Naive thymus-derived CD4-positive, alpha-beta T cell (primary cell): ENCODE measurements at regions not wholly inside any gene's neighbourhood (a gene's known extent, or its start where the extent isn't known, plus 50 kb on each side); places are given as distances from the start of the nearest gene placed in this dataset.
"Not testable (repeated sequence)": the region's sequence is repeated elsewhere in the genome, so short reads cannot be mapped to it uniquely, and the experiment has no call there.

Experiments used
- ATAC-seq: fragments of 150-1000 bp; cut with Tn5 transposase; 2 replicates; pipeline ENCODE4 v1.10.0; 2021; ENCODE audit warnings: mild to moderate bottlenecking, moderate library complexity
- CTCF ChIA-PET: fragments of 350-600 bp; sonication (Branson Sonifier 250); formaldehyde crosslinking; loops from one replicate; lab custom pipeline; 2021; ENCODE audit warnings: antibody characterized with exemption; lab: Charles Lee
- POLR2A ChIA-PET: fragments of 350-600 bp; sonication (Branson Sonifier 250); formaldehyde crosslinking; loops from one replicate; lab custom pipeline; 2021; ENCODE audit warnings: antibody characterized with exemption, inconsistent platforms; lab: Charles Lee
- DNase-seq, 9 donors: peaks; one replicate each; pipeline versions ENCODE4 v3.0.0 to v3.0.0-alpha.2; 2020 to 2022; ENCODE audit warnings: mixed read lengths in 1 of 9
- H3K27ac ChIP-seq: one replicate; pipeline ENCODE4 v1.7.0; 2013; ENCODE audit warnings: mild to moderate bottlenecking, low read depth, low read length, moderate library complexity
- H3K27me3 ChIP-seq, 2 donors: one replicate each; pipeline ENCODE4 v1.7.0; 2013; ENCODE audit warnings: low read length in 2 of 2, mild to moderate bottlenecking in 2 of 2, moderate library complexity in 2 of 2; ENCODE audit not compliant: control insufficient read depth in 2 of 2, insufficient read depth in 2 of 2
- H3K36me3 ChIP-seq, 3 experiments: 1 replicate in 2 of 3; 2 replicates in 1 of 3; pipeline ENCODE4 v1.7.0; 2013; ENCODE audit warnings: low read length in 3 of 3, mild to moderate bottlenecking in 3 of 3, moderate library complexity in 1 of 3; ENCODE audit not compliant: insufficient read depth in 3 of 3, control insufficient read depth in 2 of 3
- H3K4me1 ChIP-seq, 2 donors: one replicate each; pipeline ENCODE4 v1.7.0; 2013; ENCODE audit warnings: low read length in 2 of 2, mild to moderate bottlenecking in 2 of 2, moderate library complexity in 1 of 2; ENCODE audit not compliant: control insufficient read depth in 2 of 2, insufficient read depth in 2 of 2
- H3K4me3 ChIP-seq: 2 replicates; pipeline ENCODE4 v1.7.0; 2013; ENCODE audit warnings: mild to moderate bottlenecking, low read length
- H3K9me3 ChIP-seq, 3 experiments: 1 replicate in 2 of 3; 2 replicates in 1 of 3; pipeline ENCODE4 v1.7.0; 2013; ENCODE audit warnings: low read length in 3 of 3; ENCODE audit not compliant: control insufficient read depth in 2 of 3
- H3K27ac Mint-ChIP-seq, 9 donors: one replicate each; pipeline ENCODE4 v1.8.0; 2020 to 2022; ENCODE audit warnings: mixed read lengths in 9 of 9, mild to moderate bottlenecking in 8 of 9, moderate library complexity in 5 of 9, inconsistent platforms in 2 of 9
- H3K27me3 Mint-ChIP-seq, 5 donors: one replicate each; pipeline ENCODE4 v1.8.0; 2021 to 2022; ENCODE audit warnings: mixed read lengths in 5 of 5, mild to moderate bottlenecking in 1 of 5
- H3K36me3 Mint-ChIP-seq, 5 donors: one replicate each; pipeline ENCODE4 v1.8.0; 2020 to 2022; ENCODE audit warnings: mixed read lengths in 5 of 5, mild to moderate bottlenecking in 3 of 5, inconsistent platforms in 1 of 5
- H3K4me1 Mint-ChIP-seq, 7 donors: one replicate each; pipeline ENCODE4 v1.8.0; 2020 to 2022; ENCODE audit warnings: mixed read lengths in 7 of 7, mild to moderate bottlenecking in 3 of 7, inconsistent platforms in 1 of 7
- H3K4me3 Mint-ChIP-seq, 10 donors: one replicate each; pipeline ENCODE4 v1.8.0; 2020 to 2022; ENCODE audit warnings: mild to moderate bottlenecking in 10 of 10, mixed read lengths in 10 of 10, moderate library complexity in 6 of 10, inconsistent platforms in 2 of 10
- H3K9me3 Mint-ChIP-seq, 11 donors: one replicate each; pipeline ENCODE4 v1.8.0; 2020 to 2022; ENCODE audit warnings: mixed read lengths in 11 of 11, mild to moderate bottlenecking in 4 of 11, inconsistent platforms in 1 of 11, moderate library complexity in 1 of 11
- intact Hi-C, 2 donors: fragments of 100-400 bp; cut with micrococcal nuclease; formaldehyde crosslinking; loops; one replicate each; pipeline ENCODE4 v1.15.1; 2023

- Histone ChIP-seq H3K27ac (no peak overlapping the region), H3K4me3 (no peak overlapping the region), H3K27me3 (no peaks in the 10 kb centered on the region), H3K4me1 (no peaks in the 10 kb centered on the region), H3K9me3 (no peaks in the 10 kb centered on the region), H3K36me3 (no peaks in the 10 kb centered on the region)
- no peak for DNase-seq
- H3K4me3 Mint-ChIP-seq, result no peak overlapping the region
- H3K27me3 Mint-ChIP-seq, result peaks cover 29 to 63% (median 34%) of the 10 kb centered on the region in 5 donors
- H3K4me1 Mint-ChIP-seq, result peaks cover 0 to 2% (median 0%) of the 10 kb centered on the region in 7 donors
- ChIA-PET CTCF (no interaction called here), POLR2A (no interaction called here)
- H3K36me3 Mint-ChIP-seq, result no peaks in the 10 kb centered on the region
- no peak for ATAC-seq
- H3K9me3 Mint-ChIP-seq, result no peaks in the 10 kb centered on the region
- H3K27ac Mint-ChIP-seq, result no peak overlapping the region
- intact Hi-C loops, result no loop called here
Measured at GRCh38 chr6:167229586-167229985, 61.5 kb upstream of the UNC93A start.

GRCh38 chr6:167230288-167230687 lies 60.8 kb upstream of the UNC93A start:
- Histone ChIP-seq H3K4me3 (no peak overlapping the region), H3K9me3 (no peaks in the 10 kb centered on the region), H3K4me1 (no peaks in the 10 kb centered on the region), H3K27ac (no peak overlapping the region), H3K36me3 (no peaks in the 10 kb centered on the region), H3K27me3 (no peaks in the 10 kb centered on the region)
- DNase-seq, result no peak
- POLR2A ChIA-PET, result no interaction called here
- CTCF ChIA-PET, result no interaction called here
- Mint-ChIP-seq H3K27me3 (peaks cover 34 to 65% (median 39%) of the 10 kb centered on the region in 5 donors), H3K4me1 (peaks cover 0 to 6% (median 0%) of the 10 kb centered on the region in 7 donors), H3K4me3 (no peak overlapping the region), H3K36me3 (no peaks in the 10 kb centered on the region), H3K9me3 (no peaks in the 10 kb centered on the region), H3K27ac (no peak overlapping the region)
- ATAC-seq, result no peak
- intact Hi-C loops, result no loop called here

GRCh38 chr6:167232356-167232755 lies 58.8 kb upstream of the UNC93A start:
- Histone ChIP-seq H3K27me3 (no peaks in the 10 kb centered on the region), H3K27ac (no peak overlapping the region), H3K4me1 (no peaks in the 10 kb centered on the region), H3K36me3 (no peaks in the 10 kb centered on the region), H3K4me3 (no peak overlapping the region), H3K9me3 (no peaks in the 10 kb centered on the region)
- intact Hi-C loops, result no loop called here
- H3K27ac Mint-ChIP-seq, result no peak overlapping the region
- H3K9me3 Mint-ChIP-seq, result no peaks in the 10 kb centered on the region
- DNase-seq (no peak), ATAC-seq (no peak)
- no peak overlapping the region for H3K4me3 Mint-ChIP-seq
- CTCF ChIA-PET, result no interaction called here
- peaks cover 0 to 6% (median 0%) of the 10 kb centered on the region in 7 donors for H3K4me1 Mint-ChIP-seq
- H3K36me3 Mint-ChIP-seq, result no peaks in the 10 kb centered on the region
- POLR2A ChIA-PET, result no interaction called here
- peaks cover 29 to 51% (median 31%) of the 10 kb centered on the region in 5 donors for H3K27me3 Mint-ChIP-seq

DNA sequence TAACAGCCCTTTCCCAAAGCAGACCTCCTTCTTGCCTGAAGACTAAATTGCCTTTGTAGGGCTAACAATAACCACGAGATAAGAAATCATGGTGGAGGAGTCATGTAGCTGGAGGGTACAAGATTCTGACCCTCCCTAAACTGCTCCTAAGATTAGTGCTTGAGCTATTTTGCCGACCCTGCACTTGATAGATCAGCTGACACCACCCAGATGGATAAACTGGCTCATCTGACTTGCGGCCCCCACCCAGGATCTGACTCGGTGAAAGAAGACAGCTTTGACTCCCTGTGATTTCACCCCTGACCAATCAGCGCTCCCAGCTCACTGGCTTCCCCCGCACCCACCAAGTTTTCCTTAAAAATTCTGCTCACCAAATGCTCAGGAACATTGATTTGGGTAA lies 57.6 kb upstream of the UNC93A start:
- CTCF ChIA-PET, result no interaction called here
- intact Hi-C loops, result no loop called here
- H3K4me3 ChIP-seq, result no peak overlapping the region
- no peaks in the 10 kb centered on the region for H3K9me3 ChIP-seq
- no peak overlapping the region for H3K4me3 Mint-ChIP-seq
- H3K27ac ChIP-seq, result no peak overlapping the region
- H3K27me3 Mint-ChIP-seq, result peaks cover 19 to 45% (median 29%) of the 10 kb centered on the region in 5 donors
- no peaks in the 10 kb centered on the region for H3K27me3 ChIP-seq
- ATAC-seq (no peak), DNase-seq (no peak)
- H3K36me3 Mint-ChIP-seq, result no peaks in the 10 kb centered on the region
- H3K4me1 ChIP-seq, result no peaks in the 10 kb centered on the region
- no peaks in the 10 kb centered on the region for H3K9me3 Mint-ChIP-seq
- no peak overlapping the region for H3K27ac Mint-ChIP-seq
- peaks cover 0 to 6% (median 0%) of the 10 kb centered on the region in 7 donors for H3K4me1 Mint-ChIP-seq
- H3K36me3 ChIP-seq, result no peaks in the 10 kb centered on the region
- POLR2A ChIA-PET, result no interaction called here

DNA sequence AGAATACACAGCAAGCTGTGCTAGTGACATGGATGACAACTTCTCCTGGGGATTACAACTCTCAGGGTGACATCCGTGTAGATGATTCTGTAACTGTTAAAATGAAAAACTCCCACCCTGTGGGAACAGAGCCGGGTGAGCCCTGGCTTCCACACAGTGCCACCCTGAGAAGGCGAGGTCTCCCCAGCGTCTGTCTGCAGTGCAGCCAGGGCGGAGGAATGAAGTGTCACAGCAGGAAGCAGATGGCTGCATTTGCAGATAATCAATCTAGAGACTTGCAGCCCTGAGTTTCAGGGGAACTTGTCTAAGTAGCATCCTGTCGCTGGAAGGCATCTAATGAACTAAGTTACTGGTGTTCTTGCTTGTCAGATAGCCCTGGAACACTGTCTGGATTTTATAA lies 56.5 kb upstream of the UNC93A start:
- H3K4me3 Mint-ChIP-seq, ATAC-seq, intact Hi-C loops: not testable (repeated sequence)

DNA sequence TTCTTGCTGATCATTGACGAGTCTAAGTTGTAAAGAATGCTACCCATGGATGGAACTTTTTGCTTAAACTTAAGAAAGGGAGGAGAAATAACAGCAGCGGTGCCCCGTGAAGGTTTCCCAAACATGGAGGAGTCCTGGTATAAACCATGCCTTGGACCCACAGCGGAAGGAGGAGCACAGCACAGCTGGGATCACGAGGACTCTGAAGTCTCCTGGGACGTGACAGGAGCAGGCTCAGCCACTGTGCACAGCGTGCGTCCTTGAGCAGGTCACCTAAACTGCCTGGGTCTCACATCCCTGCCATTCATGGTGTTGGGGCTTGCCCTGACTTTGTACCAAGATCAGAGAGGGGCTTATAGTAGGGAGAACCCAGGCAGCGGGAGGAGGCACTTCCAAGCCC lies 56.1 kb upstream of the UNC93A start:
- H3K27me3 ChIP-seq, result no peaks in the 10 kb centered on the region
- no peak for DNase-seq
- peaks cover 0 to 1% (median 0%) of the 10 kb centered on the region in 11 donors for H3K9me3 Mint-ChIP-seq
- no peaks in the 10 kb centered on the region for H3K36me3 ChIP-seq
- ATAC-seq, result no peak
- H3K4me3 Mint-ChIP-seq, result no peak overlapping the region
- ChIA-PET CTCF (no interaction called here), POLR2A (no interaction called here)
- peaks cover 0 to 6% (median 0%) of the 10 kb centered on the region in 7 donors for H3K4me1 Mint-ChIP-seq
- no peaks in the 10 kb centered on the region for H3K9me3 ChIP-seq
- no peak overlapping the region for H3K4me3 ChIP-seq
- H3K27ac ChIP-seq, result no peak overlapping the region
- H3K4me1 ChIP-seq, result no peaks in the 10 kb centered on the region
- no peaks in the 10 kb centered on the region for H3K36me3 Mint-ChIP-seq
- H3K27me3 Mint-ChIP-seq, result peaks cover 21 to 31% (median 24%) of the 10 kb centered on the region in 5 donors
- peak overlapping the region in 1 of 9 donors; percentile 20 for H3K27ac Mint-ChIP-seq
- intact Hi-C loops, result no loop called here

More for the DNA sequence above, 56.5 kb upstream of the UNC93A start:
- CTCF ChIA-PET, H3K9me3 Mint-ChIP-seq, H3K36me3 Mint-ChIP-seq, H3K27ac ChIP-seq, H3K4me1 ChIP-seq, POLR2A ChIA-PET, H3K27me3 ChIP-seq, H3K4me3 ChIP-seq, DNase-seq, H3K9me3 ChIP-seq, H3K4me1 Mint-ChIP-seq, H3K36me3 ChIP-seq: not testable (repeated sequence)
- peaks cover 21 to 35% (median 25%) of the 10 kb centered on the region in 5 donors for H3K27me3 Mint-ChIP-seq
- H3K27ac Mint-ChIP-seq, result peak overlapping the region in 1 of 9 donors; percentile 20

- Histone ChIP-seq H3K27ac (no peak overlapping the region), H3K4me3 (no peak overlapping the region), H3K9me3 (no peaks in the 10 kb centered on the region), H3K36me3 (no peaks in the 10 kb centered on the region), H3K4me1 (no peaks in the 10 kb centered on the region), H3K27me3 (no peaks in the 10 kb centered on the region)
- Mint-ChIP-seq H3K9me3 (peaks cover 0 to 1% (median 0%) of the 10 kb centered on the region in 11 donors), H3K27me3 (peaks cover 15 to 29% (median 24%) of the 10 kb centered on the region in 5 donors), H3K4me1 (peaks cover 0 to 6% (median 0%) of the 10 kb centered on the region in 7 donors), H3K36me3 (no peaks in the 10 kb centered on the region), H3K27ac (no peak overlapping the region), H3K4me3 (no peak overlapping the region)
- DNase-seq (no peak), ATAC-seq (no peak)
- intact Hi-C loops, result no loop called here
- CTCF ChIA-PET, result no interaction called here
- POLR2A ChIA-PET, result no interaction called here
Measured at GRCh38 chr6:167235421-167236238, 55.5 kb upstream of the UNC93A start.
